ELF-1 (cell line): ENCODE measurements at regions not wholly inside any gene's neighbourhood (a gene's known extent, or its start where the extent isn't known, plus 50 kb on each side); places are given as distances from the start of the nearest gene placed in this dataset.

Experiments
- DNase-seq: peaks from one replicate; pipeline ENCODE4 v3.0.0-alpha.2; 2016; ENCODE audit warnings: low read depth, low spot score

DNA sequence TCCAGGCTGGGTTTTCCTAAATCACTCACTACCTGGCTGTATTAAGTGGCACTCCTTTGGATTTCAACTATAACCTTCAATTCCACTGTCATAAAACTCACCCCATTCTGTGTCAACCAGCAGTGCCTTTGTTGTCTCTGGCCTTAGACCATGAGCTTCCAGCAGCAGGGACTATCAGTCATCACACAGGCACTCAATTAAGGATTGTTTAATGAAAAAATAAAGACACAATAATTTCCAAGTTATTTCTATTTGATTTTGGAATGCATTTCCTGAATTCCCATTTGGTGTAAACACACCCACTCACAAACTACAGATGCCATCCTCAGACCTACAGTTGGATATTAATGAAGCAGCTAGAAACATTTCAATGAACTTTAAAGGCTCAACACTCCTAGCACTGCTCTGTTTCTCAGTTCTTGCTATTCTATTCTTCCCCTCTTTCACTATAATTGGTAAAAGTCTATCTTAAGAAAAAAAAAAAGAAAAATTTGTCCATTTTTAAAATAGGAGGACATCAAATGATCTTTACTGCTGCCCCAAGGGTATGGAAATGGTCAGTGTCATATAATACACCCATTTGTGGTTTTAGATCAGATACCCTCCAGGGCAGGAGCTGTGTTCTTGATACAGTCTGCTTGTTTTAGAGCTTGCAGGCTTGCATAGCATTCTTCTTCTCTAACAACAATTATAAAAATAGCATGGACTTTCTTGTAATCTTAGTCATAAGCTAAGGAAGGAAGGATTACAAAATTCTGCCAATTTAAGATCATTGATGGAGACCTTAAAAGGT, 156.4 kb downstream of the PTGER3 start:
- no peak for DNase-seq

GRCh38 chr1:70892140-70892539, 155.5 kb downstream of the PTGER3 start:
- DNase-seq = no peak

- DNase-seq = no peak
Observed at GRCh38 chr1:70892930-70893329, 154.7 kb downstream of the PTGER3 start.

DNA sequence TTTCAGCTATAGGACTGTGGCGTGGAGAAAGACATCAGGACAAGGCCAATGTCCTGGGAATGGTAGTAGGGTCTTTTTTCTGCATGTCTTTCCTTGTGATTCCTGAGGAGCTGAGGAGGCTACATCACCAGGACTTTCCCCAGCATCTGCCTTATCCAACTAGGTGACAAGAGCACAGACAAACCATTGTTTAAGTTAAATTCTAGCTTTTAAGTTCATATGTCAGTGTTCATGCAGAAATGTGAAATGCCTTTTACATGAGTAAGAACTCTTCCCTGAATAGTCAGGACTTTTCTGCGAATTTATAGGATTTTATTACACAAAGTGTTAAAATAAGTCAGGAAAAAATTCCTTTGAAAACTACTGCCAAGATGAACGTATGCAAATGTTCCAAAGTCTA, 154.2 kb downstream of the PTGER3 start:
- DNase-seq = no peak

- DNase-seq = no peak
Observed at GRCh38 chr1:70895531-70895930, 152.1 kb downstream of the PTGER3 start.

DNA sequence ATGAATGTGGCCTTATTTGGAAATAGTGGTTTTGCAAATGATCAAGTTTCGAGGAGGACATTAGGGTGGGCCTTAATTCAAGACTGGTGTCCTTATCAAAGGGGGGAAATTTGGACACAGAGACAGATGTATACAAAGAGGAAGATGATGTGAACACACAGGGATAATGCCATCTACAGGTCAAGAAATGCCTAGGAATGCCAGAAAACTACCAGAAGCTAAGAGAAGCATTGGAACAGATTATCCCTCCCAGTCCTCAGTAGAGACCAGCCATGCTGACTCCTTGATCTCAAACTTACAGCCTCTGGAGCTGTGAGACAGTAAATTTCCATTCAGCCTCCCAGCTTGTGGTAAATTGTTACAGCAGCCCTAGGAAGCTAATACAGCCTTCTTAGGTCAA, 151.4 kb downstream of the PTGER3 start:
- no peak for DNase-seq

GRCh38 chr1:70897273-70897672, 150.3 kb downstream of the PTGER3 start:
- no peak for DNase-seq

DNA sequence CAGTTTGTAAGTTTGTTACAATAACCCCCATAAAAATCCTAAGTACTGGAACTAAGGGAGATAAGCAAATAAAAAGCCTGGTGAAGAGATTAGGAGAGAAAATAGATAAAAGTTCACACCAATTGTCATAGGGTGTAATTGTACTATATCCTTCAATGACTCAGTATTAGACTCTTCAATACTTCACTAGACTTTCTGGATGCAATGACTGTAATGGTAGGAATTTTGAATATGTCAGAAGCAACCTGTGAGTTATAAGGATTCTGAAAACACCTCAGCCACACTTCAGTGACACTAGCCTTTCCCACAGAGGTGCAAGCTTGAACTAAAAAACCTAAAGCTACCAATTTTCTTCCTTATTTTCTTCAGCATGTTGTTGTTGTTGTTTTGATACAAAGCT, 147.9 kb downstream of the PTGER3 start:
- no peak for DNase-seq

DNA sequence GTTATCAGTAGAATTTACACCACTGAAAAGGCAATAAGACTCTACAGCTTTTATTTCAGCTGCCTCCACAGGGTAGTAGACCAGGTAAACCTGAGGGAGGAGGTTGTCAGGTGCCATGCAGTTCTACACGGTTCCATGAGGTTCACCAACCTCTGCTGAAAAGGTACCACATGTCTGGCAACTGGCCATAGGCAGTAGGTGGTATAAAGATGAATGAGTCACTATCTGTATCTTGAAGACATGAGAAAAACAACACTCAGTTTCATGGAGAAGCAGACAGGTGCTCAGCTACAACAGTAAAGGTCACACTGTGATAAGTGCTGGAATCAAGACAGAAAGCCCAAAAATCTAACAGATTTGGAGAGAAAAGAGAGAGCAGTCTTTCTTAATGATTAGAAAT, 145.4 kb downstream of the PTGER3 start:
- no peak for DNase-seq

- no peak for DNase-seq
Observed at GRCh38 chr1:70906800-70907199, 140.8 kb downstream of the PTGER3 start.

- no peak for DNase-seq
Observed at GRCh38 chr1:70907563-70908310, 139.9 kb downstream of the PTGER3 start.

- no peak for DNase-seq
Observed at GRCh38 chr1:70909262-70909822, 138.3 kb downstream of the PTGER3 start.

- DNase-seq = no peak
Observed at GRCh38 chr1:70910013-70910412, 137.6 kb downstream of the PTGER3 start.

DNA sequence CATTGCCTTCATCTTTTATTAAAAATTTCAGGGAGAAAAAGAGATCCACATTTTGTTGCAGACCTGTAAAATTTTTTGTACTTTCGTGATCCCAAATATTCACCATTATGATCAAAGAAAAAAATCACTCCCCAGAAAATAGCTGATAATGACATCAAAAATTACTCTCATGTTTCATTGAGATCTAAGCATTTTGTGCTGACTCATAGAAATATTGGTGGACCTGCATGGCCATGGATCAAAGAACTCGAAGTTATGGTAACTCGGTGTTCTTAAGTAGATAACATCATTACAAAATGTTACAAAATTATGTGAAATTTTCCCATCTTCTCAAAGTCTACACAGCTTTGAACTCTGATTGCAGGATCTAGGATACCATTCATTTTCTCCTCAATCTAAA, 135.8 kb downstream of the PTGER3 start:
- no peak for DNase-seq

DNA sequence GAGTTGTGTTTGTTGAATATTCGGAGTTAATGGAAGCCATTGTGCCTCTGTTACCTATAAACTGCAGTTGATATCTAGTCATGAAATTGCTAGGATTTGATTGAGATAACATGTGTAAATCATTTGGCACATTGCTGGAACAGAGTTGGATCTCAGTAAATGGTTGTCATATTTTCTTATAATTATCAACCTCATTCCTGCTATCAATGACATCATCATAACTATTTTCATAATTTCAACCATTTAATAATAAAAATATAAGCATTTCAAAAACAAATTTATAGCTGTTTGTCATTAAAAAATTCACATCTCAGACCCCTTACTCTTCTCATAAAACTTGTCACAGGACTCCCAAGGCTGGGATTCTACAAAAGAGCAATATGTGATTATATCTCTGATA, 133.4 kb downstream of the PTGER3 start:
- no peak for DNase-seq

- no peak for DNase-seq
Observed at GRCh38 chr1:70915258-70916033, 132.2 kb downstream of the PTGER3 start.

- no peak for DNase-seq
Observed at GRCh38 chr1:70916034-70916427, 131.6 kb downstream of the PTGER3 start.

DNA sequence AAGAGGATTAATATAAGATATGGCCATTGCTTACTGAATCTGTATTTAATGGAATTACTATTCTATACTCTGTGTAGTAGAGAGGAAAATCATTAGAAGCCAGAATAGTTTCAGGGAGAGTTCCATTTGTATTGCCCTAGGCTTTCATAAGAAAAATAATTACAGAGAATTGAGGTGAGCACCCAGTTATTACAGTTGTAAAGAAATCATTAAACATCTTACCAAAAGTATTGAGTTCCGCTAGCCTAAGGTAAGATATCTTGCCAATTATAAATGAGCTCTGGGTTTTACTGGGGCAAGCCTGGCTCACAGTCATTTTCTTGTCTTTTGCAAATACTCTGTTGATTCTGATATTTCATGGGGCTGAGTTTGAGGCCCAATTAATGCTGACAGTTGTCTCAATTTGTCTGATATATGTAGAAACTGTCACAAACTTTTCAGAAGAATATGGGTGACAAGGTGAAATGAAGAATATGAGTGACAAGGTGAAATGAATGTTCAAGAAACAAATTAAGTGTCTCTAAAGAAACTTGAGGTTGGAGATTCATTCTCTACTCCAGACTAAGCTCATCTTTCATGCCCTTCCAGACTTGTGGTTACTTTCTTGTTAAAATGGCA, 127.8 kb downstream of the PTGER3 start:
- no peak for DNase-seq
